Neuronal stem cell (in vitro differentiated cells): ENCODE measurements at regions not wholly inside any gene's neighbourhood (a gene's known extent, or its start where the extent isn't known, plus 50 kb on each side); places are given as distances from the start of the nearest gene placed in this dataset.

Experiments
- DNase-seq: peaks from one replicate; pipeline ENCODE4 v3.0.0-alpha.2; 2013; ENCODE audit warnings: low spot score
- H2AFZ ChIP-seq: one replicate; pipeline ENCODE4 v1.6.1; 2013; ENCODE audit warnings: mild to moderate bottlenecking, low read length, inconsistent platforms
- H2AK5ac ChIP-seq: 2 replicates; pipeline ENCODE4 v1.6.1; 2013; ENCODE audit warnings: low read depth, mild to moderate bottlenecking, inconsistent platforms, low read length, moderate library complexity, mixed read lengths
- H2BK120ac ChIP-seq: 2 replicates; pipeline ENCODE4 v1.6.1; 2013; ENCODE audit warnings: low read depth, mild to moderate bottlenecking, inconsistent platforms, low read length, moderate library complexity, mixed read lengths
- H2BK12ac ChIP-seq: one replicate; pipeline ENCODE4 v1.6.1; 2013; ENCODE audit warnings: low read length, inconsistent platforms
- H2BK15ac ChIP-seq: 2 replicates; pipeline ENCODE4 v1.6.1; 2013; ENCODE audit warnings: mild to moderate bottlenecking, low read length, inconsistent platforms, mixed read lengths
- H2BK5ac ChIP-seq: one replicate; pipeline ENCODE4 v1.6.1; 2013; ENCODE audit warnings: inconsistent platforms, mild to moderate bottlenecking, low read length, moderate library complexity
- H3K14ac ChIP-seq: one replicate; pipeline ENCODE4 v1.6.1; 2013; ENCODE audit warnings: low read length, inconsistent platforms
- H3K18ac ChIP-seq: 2 replicates; pipeline ENCODE4 v1.6.1; 2013; ENCODE audit warnings: low read length, inconsistent platforms
- H3K23ac ChIP-seq: 2 replicates; pipeline ENCODE4 v1.6.1; 2013; ENCODE audit warnings: low read depth, mild to moderate bottlenecking, mixed read lengths, low read length, inconsistent platforms; ENCODE audit not compliant: poor library complexity
- H3K27ac ChIP-seq: replicated peaks from 3 replicates; pipeline ENCODE4 v1.5.1; 2013; ENCODE audit warnings: low read length, inconsistent platforms
- H3K27me3 ChIP-seq, 3 experiments: 2 replicates each; pipeline ENCODE4 v1.6.1; 2013; ENCODE audit warnings: low read length in 3 of 3, mild to moderate bottlenecking in 2 of 3, inconsistent platforms in 1 of 3, low read depth in 1 of 3, mixed read lengths in 1 of 3, moderate library complexity in 1 of 3; ENCODE audit not compliant: control insufficient read depth in 3 of 3, insufficient read depth in 3 of 3
- H3K36me3 ChIP-seq, 2 donors: replicated peaks in 1 of 2; 2 replicates each; pipeline ENCODE4 v1.6.1; 2013; ENCODE audit warnings: low read length in 2 of 2; ENCODE audit not compliant: control insufficient read depth in 2 of 2, insufficient read depth in 2 of 2
- H3K4ac ChIP-seq: 2 replicates; pipeline ENCODE4 v1.6.1; 2013; ENCODE audit warnings: inconsistent platforms, mild to moderate bottlenecking, low read length, moderate library complexity
- H3K4me1 ChIP-seq, 2 donors: 1 replicate in 1 of 2; 2 replicates in 1 of 2; pipeline ENCODE4 v1.6.1; 2013; ENCODE audit warnings: low read length in 2 of 2, low read depth in 1 of 2; ENCODE audit not compliant: control insufficient read depth in 2 of 2, insufficient read depth in 1 of 2
- H3K4me2 ChIP-seq: one replicate; pipeline ENCODE4 v1.6.1; 2013; ENCODE audit warnings: mild to moderate bottlenecking, low read length, inconsistent platforms; ENCODE audit not compliant: insufficient read depth, poor library complexity, severe bottlenecking
- H3K4me3 ChIP-seq, 2 donors: 2 replicates each; pipeline ENCODE4 v1.5.1; 2013; ENCODE audit warnings: low read length in 2 of 2, mild to moderate bottlenecking in 2 of 2, inconsistent platforms in 1 of 2, moderate library complexity in 1 of 2
- H3K79me1 ChIP-seq: one replicate; pipeline ENCODE4 v1.6.1; 2013; ENCODE audit warnings: low read depth, mild to moderate bottlenecking, inconsistent platforms, low read length, moderate library complexity
- H3K9ac ChIP-seq: one replicate; pipeline ENCODE4 v1.6.1; 2013; ENCODE audit warnings: mild to moderate bottlenecking, low read depth, low read length, inconsistent platforms; ENCODE audit not compliant: poor library complexity
- H3K9me3 ChIP-seq, 2 donors: replicated peaks in 1 of 2; 2 replicates each; pipeline versions ENCODE3 to v1.6.1; 2013; ENCODE audit warnings: low read length in 2 of 2, mild to moderate bottlenecking in 2 of 2, inconsistent platforms in 1 of 2, low read depth in 1 of 2, mixed read lengths in 1 of 2, moderate library complexity in 1 of 2; ENCODE audit not compliant: control insufficient read depth in 2 of 2, insufficient read depth in 1 of 2
- H4K8ac ChIP-seq: one replicate; pipeline ENCODE4 v1.6.1; 2013; ENCODE audit warnings: low read depth, mild to moderate bottlenecking, inconsistent platforms, low read length, moderate library complexity
- H4K91ac ChIP-seq: one replicate; pipeline ENCODE4 v1.6.1; 2013; ENCODE audit warnings: low read length, low read depth, mild to moderate bottlenecking, inconsistent platforms; ENCODE audit not compliant: poor library complexity
- WGBS, 2 donors: extraction: QIAGEN DNeasy Blood & Tissue Kit; methylation state at CpG; one replicate each; pipeline ENCODE4 v1.1.7; 2013; ENCODE audit warnings: missing lambda C conversion rate in 2 of 2, mixed read lengths in 1 of 2; ENCODE audit not compliant: insufficient read length in 2 of 2, insufficient replicate concordance in 1 of 2; ENCODE audit errors: extremely low coverage in 2 of 2; 5-methylcytosine and 5-hydroxymethylcytosine counted together

DNA sequence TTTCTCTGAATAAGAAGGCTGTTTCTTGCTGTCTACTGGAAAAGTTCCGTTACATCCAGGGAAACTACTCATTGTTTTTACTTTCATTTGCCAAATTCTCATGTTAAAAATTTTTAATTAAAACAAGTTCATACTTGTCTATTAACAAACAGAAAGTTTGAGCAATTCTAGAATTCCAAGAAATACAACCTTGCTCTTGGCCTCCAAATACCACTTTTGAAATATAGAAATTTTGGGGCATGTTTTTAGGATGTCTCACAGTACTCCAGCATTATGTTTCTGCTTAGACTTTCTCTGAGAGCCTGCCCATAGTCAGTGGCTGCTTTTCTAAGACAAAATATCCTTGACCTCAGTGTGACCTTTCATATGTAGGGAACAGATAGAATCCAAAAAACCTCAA, 228.7 kb upstream of the RND3 start:
- Histone ChIP-seq H3K27ac (no peak overlapping the region), H2BK5ac (no peak overlapping the region), H3K4me2 (no peak overlapping the region), H3K18ac (no peak overlapping the region), H2AK5ac (no peak overlapping the region), H2AFZ (no peak overlapping the region), H3K79me1 (no peaks in the 10 kb centered on the region), H3K14ac (no peak overlapping the region), H3K9me3 (peaks cover 0 to 2% of the 10 kb centered on the region in 2 donors), H3K27me3 (no peaks in the 10 kb centered on the region), H4K8ac (no peak overlapping the region), H3K4ac (no peak overlapping the region), H3K9ac (no peak overlapping the region), H3K4me3 (no peak overlapping the region), H3K36me3 (no peaks in the 10 kb centered on the region), H4K91ac (no peak overlapping the region), H2BK15ac (no peak overlapping the region), H2BK12ac (no peak overlapping the region), H2BK120ac (no peak overlapping the region), H3K4me1 (peaks cover 0 to 11% of the 10 kb centered on the region in 2 donors), H3K23ac (no peak overlapping the region)
- no peak for DNase-seq
- WGBS, 2 donors: no CpG with 5 or more reads among the region's 1 CpG

DNA sequence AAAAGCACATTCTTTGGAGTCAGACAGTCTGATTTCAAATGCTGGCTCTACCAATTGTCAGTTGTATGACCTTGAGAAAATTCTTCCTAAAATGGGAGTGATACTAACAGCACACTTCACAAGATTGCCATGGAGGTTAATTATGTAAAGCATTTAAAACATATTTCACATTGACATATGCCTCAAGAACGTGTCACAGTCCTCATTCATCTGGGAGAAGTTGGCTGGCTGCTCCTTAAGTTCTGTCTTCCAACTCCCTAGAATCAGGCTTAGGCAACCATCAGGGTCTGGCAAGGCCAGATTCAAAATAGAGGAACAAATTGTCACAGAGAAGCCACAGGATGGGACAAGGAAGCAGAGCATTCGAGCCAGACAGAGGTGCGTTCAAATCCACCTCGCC, 228.0 kb upstream of the RND3 start:
- Histone ChIP-seq H3K4ac (no peak overlapping the region), H3K4me1 (peaks cover 0 to 11% of the 10 kb centered on the region in 2 donors), H2BK120ac (no peak overlapping the region), H2BK5ac (no peak overlapping the region), H3K4me3 (no peak overlapping the region), H3K27me3 (no peaks in the 10 kb centered on the region), H3K4me2 (no peak overlapping the region), H4K8ac (no peak overlapping the region), H2BK12ac (no peak overlapping the region), H2BK15ac (no peak overlapping the region), H3K79me1 (no peaks in the 10 kb centered on the region), H3K9ac (no peak overlapping the region), H3K27ac (no peak overlapping the region), H3K18ac (no peak overlapping the region), H3K14ac (no peak overlapping the region), H2AFZ (no peak overlapping the region), H4K91ac (no peak overlapping the region), H3K23ac (no peak overlapping the region), H2AK5ac (no peak overlapping the region), H3K36me3 (no peaks in the 10 kb centered on the region), H3K9me3 (no peaks in the 10 kb centered on the region)
- no CpG with 5 or more reads among the region's 4 CpGs for WGBS, 2 donors
- no peak for DNase-seq

DNA sequence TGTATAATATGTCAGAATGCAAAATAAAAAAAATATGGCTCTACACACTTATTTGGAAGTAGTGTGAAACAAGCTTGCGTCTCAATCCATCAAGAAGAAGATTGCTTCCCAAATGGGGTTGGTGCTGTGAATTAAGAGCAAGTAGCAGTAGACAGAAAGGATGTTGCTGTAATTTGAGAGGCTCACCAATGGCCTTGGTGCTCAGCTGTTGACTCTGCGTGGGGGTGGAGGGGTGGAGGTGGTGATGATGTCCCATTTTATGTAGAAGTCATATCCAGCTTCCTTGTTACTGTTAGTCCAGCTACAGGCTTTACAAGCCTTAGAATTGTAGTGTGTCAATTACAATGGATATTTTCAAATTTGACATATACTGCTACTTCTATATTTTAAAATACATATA, 223.4 kb upstream of the RND3 start:
- no peaks in the 10 kb centered on the region for H3K9me3 ChIP-seq
- no peak overlapping the region for H3K9ac ChIP-seq
- DNase-seq: no peak
- no peak overlapping the region for H3K23ac ChIP-seq
- H3K4me1 ChIP-seq: peaks cover 5 to 11% of the 10 kb centered on the region in 2 donors
- no peak overlapping the region for H2BK120ac ChIP-seq
- no peak overlapping the region for H3K14ac ChIP-seq
- H2AK5ac ChIP-seq: no peak overlapping the region
- H2BK15ac ChIP-seq: no peak overlapping the region
- no peak overlapping the region for H2BK5ac ChIP-seq
- no peak overlapping the region for H2BK12ac ChIP-seq
- no CpG with 5 or more reads among the region's 2 CpGs for WGBS, 2 donors
- H3K4ac ChIP-seq: no peak overlapping the region
- H4K8ac ChIP-seq: no peak overlapping the region
- H3K79me1 ChIP-seq: no peaks in the 10 kb centered on the region
- H2AFZ ChIP-seq: no peak overlapping the region
- H3K18ac ChIP-seq: no peak overlapping the region
- no peaks in the 10 kb centered on the region for H3K27me3 ChIP-seq
- H3K36me3 ChIP-seq: no peaks in the 10 kb centered on the region
- no peak overlapping the region for H3K27ac ChIP-seq
- no peak overlapping the region for H3K4me2 ChIP-seq
- H3K4me3 ChIP-seq: no peak overlapping the region
- no peak overlapping the region for H4K91ac ChIP-seq

DNA sequence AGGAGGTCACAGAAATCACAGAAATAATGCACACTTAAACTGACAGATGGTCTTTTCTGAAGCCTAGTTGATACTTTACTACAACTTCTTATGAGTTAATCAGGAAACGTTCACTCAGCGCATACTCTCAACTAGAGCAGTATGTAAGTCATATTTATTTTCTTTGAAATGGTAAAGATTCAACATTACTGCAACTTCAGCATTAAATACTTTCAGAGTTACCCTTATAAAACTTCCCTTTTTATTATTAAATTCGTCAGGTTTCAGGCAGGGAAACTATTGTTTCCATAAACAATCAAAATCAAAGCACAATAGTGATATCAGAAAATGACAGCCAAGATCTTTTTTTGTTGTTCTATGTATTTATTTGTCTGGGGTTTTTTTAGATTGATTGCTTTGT, 222.6 kb upstream of the RND3 start:
- Histone ChIP-seq H3K36me3 (no peaks in the 10 kb centered on the region), H3K9ac (no peak overlapping the region), H3K14ac (no peak overlapping the region), H3K27ac (no peak overlapping the region), H3K4me2 (no peak overlapping the region), H3K4me3 (no peak overlapping the region), H3K23ac (no peak overlapping the region), H4K91ac (no peak overlapping the region), H2BK12ac (no peak overlapping the region), H3K79me1 (no peaks in the 10 kb centered on the region), H3K18ac (no peak overlapping the region), H3K4ac (no peak overlapping the region), H3K4me1 (peaks cover 6 to 11% of the 10 kb centered on the region in 2 donors), H2BK120ac (no peak overlapping the region), H2AK5ac (no peak overlapping the region), H3K9me3 (no peaks in the 10 kb centered on the region), H2AFZ (no peak overlapping the region), H2BK5ac (no peak overlapping the region), H4K8ac (no peak overlapping the region), H3K27me3 (no peaks in the 10 kb centered on the region), H2BK15ac (no peak overlapping the region)
- WGBS, 2 donors: no CpG with 5 or more reads among the region's 3 CpGs
- DNase-seq: no peak
